HG03457 (cell line): ENCODE measurements at regions not wholly inside any gene's neighbourhood (a gene's known extent, or its start where the extent isn't known, plus 50 kb on each side); places are given as distances from the start of the nearest gene placed in this dataset.

Source experiments
- ATAC-seq: cut with Tn5 transposase; IDR thresholded peaks from one replicate; pipeline ENCODE4 v1.9.1; 2021; ENCODE audit warnings: moderate number of reproducible peaks; ENCODE audit not compliant: unreplicated experiment

GRCh38 chr16:72285324-72285723 lies 113.4 kb upstream of the PMFBP1 start:
- ATAC-seq = no peak

GRCh38 chr16:72284042-72284789 lies 112.3 kb upstream of the PMFBP1 start:
- no peak for ATAC-seq

- no peak for ATAC-seq
These were observed 110.4 kb upstream of the PMFBP1 start for GRCh38 chr16:72282362-72282761.

GRCh38 chr16:72278301-72278700 lies 106.3 kb upstream of the PMFBP1 start:
- ATAC-seq = no peak

GRCh38 chr16:72277749-72278148 lies 105.8 kb upstream of the PMFBP1 start:
- ATAC-seq = no peak

- no peak for ATAC-seq
These were observed 99.8 kb upstream of the PMFBP1 start for GRCh38 chr16:72271699-72272240.

- ATAC-seq = no peak
These were observed 98.6 kb upstream of the PMFBP1 start for GRCh38 chr16:72270531-72270930.

GRCh38 chr16:72266836-72267235 lies 94.9 kb upstream of the PMFBP1 start:
- ATAC-seq = no peak

- ATAC-seq = no peak
These were observed 92.8 kb upstream of the PMFBP1 start for GRCh38 chr16:72264771-72265170.

- no peak for ATAC-seq
These were observed 90.8 kb upstream of the PMFBP1 start for GRCh38 chr16:72262711-72263110.

- no peak for ATAC-seq
These were observed 89.2 kb upstream of the PMFBP1 start for GRCh38 chr16:72261127-72261526.

GRCh38 chr16:72256398-72257066 lies 84.6 kb upstream of the PMFBP1 start:
- ATAC-seq = no peak

GRCh38 chr16:72255786-72256185 lies 83.8 kb upstream of the PMFBP1 start:
- no peak for ATAC-seq

- no peak for ATAC-seq
These were observed 75.9 kb upstream of the PMFBP1 start for GRCh38 chr16:72247821-72248253.

GRCh38 chr16:72246423-72246822 lies 74.5 kb upstream of the PMFBP1 start:
- ATAC-seq = peak; percentile 89

GRCh38 chr16:72244853-72245252 lies 72.9 kb upstream of the PMFBP1 start:
- ATAC-seq = no peak

GRCh38 chr16:72243621-72244020 lies 71.7 kb upstream of the PMFBP1 start:
- ATAC-seq = no peak

- no peak for ATAC-seq
These were observed 70.8 kb upstream of the PMFBP1 start for GRCh38 chr16:72242757-72243156.

- no peak for ATAC-seq
These were observed 70.0 kb upstream of the PMFBP1 start for GRCh38 chr16:72241930-72242329.

- ATAC-seq = no peak
These were observed 69.1 kb upstream of the PMFBP1 start for GRCh38 chr16:72241008-72241407.

GRCh38 chr16:72240466-72240865 lies 68.5 kb upstream of the PMFBP1 start:
- ATAC-seq = no peak

GRCh38 chr16:72236866-72237265 lies 64.9 kb upstream of the PMFBP1 start:
- no peak for ATAC-seq
